CD14-positive monocyte (primary cell): ENCODE measurements at regions not wholly inside any gene's neighbourhood (a gene's known extent, or its start where the extent isn't known, plus 50 kb on each side); places are given as distances from the start of the nearest gene placed in this dataset.

Experiments
- DNase-seq, 3 donors: peaks; one replicate each; pipeline ENCODE4 v3.0.0-alpha.2; 2011 to 2022
- H2AFZ ChIP-seq: 2 replicates; pipeline ENCODE4 v1.6.0; 2012; ENCODE audit warnings: mild to moderate bottlenecking, low read depth, low read length, inconsistent platforms; ENCODE audit not compliant: insufficient read depth, poor library complexity, severe bottlenecking
- H3K27ac ChIP-seq, 2 donors: 1 replicate in 1 of 2; 2 replicates in 1 of 2; pipeline ENCODE4 v1.5.1; 2012 to 2013; ENCODE audit warnings: low read length in 2 of 2, control low read depth in 1 of 2, inconsistent platforms in 1 of 2, low read depth in 1 of 2, mild to moderate bottlenecking in 1 of 2
- H3K27me3 ChIP-seq, 2 donors: one replicate each; pipeline versions ENCODE4 v1.6.0 to v1.6.1; 2011 to 2013; ENCODE audit warnings: low read length in 2 of 2; ENCODE audit not compliant: control insufficient read depth in 2 of 2, insufficient read depth in 2 of 2
- H3K36me3 ChIP-seq, 2 donors: replicated peaks in 1 of 2; 1 replicate in 1 of 2; 2 replicates in 1 of 2; pipeline versions ENCODE4 v1.5.1 to v1.6.1; 2012 to 2013; ENCODE audit warnings: low read length in 2 of 2, control low read depth in 1 of 2, inconsistent platforms in 1 of 2, mild to moderate bottlenecking in 1 of 2; ENCODE audit not compliant: insufficient read depth in 2 of 2, control insufficient read depth in 1 of 2
- H3K4me1 ChIP-seq, 2 donors: 1 replicate in 1 of 2; 2 replicates in 1 of 2; pipeline versions ENCODE4 v1.5.1 to v1.6.1; 2012 to 2013; ENCODE audit warnings: low read length in 2 of 2, control low read depth in 1 of 2, inconsistent platforms in 1 of 2, mild to moderate bottlenecking in 1 of 2, moderate library complexity in 1 of 2; ENCODE audit not compliant: insufficient read depth in 2 of 2, control insufficient read depth in 1 of 2
- H3K4me2 ChIP-seq: replicated peaks from 2 replicates; pipeline ENCODE3; 2012; ENCODE audit warnings: low read length, moderate library complexity, mild to moderate bottlenecking; ENCODE audit not compliant: poor library complexity, severe bottlenecking; ENCODE audit errors: extremely low read depth
- H3K4me3 ChIP-seq, 3 experiments: fragments of 200-600 bp in 1 of 3; sonication (generic) in 1 of 3; replicated peaks in 1 of 3; 1 replicate in 2 of 3; 2 replicates in 1 of 3; pipeline ENCODE4 v1.5.1; 2011 to 2013; ENCODE audit warnings: low read length in 3 of 3, mild to moderate bottlenecking in 3 of 3, control low read depth in 2 of 3, low read depth in 2 of 3, inconsistent platforms in 1 of 3, moderate library complexity in 1 of 3
- H3K79me2 ChIP-seq: 2 replicates; pipeline ENCODE4 v1.6.0; 2012; ENCODE audit warnings: mild to moderate bottlenecking, control low read depth, inconsistent platforms, low read length, moderate library complexity; ENCODE audit not compliant: insufficient read depth
- H3K9ac ChIP-seq: 2 replicates; pipeline ENCODE4 v1.6.0; 2017; ENCODE audit warnings: low read length, mild to moderate bottlenecking; ENCODE audit not compliant: insufficient read depth, poor library complexity, severe bottlenecking
- H3K9me3 ChIP-seq, 2 donors: replicated peaks in 1 of 2; 1 replicate in 1 of 2; 2 replicates in 1 of 2; pipeline versions ENCODE4 v1.5.1 to v1.6.1; 2012 to 2013; ENCODE audit warnings: low read length in 2 of 2, control low read depth in 1 of 2; ENCODE audit not compliant: control insufficient read depth in 1 of 2, insufficient read depth in 1 of 2
- H4K20me1 ChIP-seq: 2 replicates; pipeline ENCODE4 v1.6.0; 2012; ENCODE audit warnings: mild to moderate bottlenecking, low read length, control low read depth, moderate library complexity; ENCODE audit not compliant: insufficient read depth
- H3K27ac Mint-ChIP-seq, 7 donors: one replicate each; pipeline ENCODE4 v1.8.0; 2020; ENCODE audit warnings: mild to moderate bottlenecking in 7 of 7, mixed read lengths in 7 of 7, moderate library complexity in 6 of 7, inconsistent platforms in 2 of 7
- H3K27me3 Mint-ChIP-seq, 3 donors: one replicate each; pipeline ENCODE4 v1.8.0; 2021 to 2022; ENCODE audit warnings: low read depth in 3 of 3, mild to moderate bottlenecking in 3 of 3, mixed read lengths in 3 of 3, moderate library complexity in 3 of 3, inconsistent platforms in 1 of 3
- H3K36me3 Mint-ChIP-seq, 2 donors: one replicate each; pipeline ENCODE4 v1.8.0; 2020; ENCODE audit warnings: mixed read lengths in 2 of 2, inconsistent platforms in 1 of 2, mild to moderate bottlenecking in 1 of 2
- H3K4me1 Mint-ChIP-seq: one replicate; pipeline ENCODE4 v1.8.0; 2020; ENCODE audit warnings: mild to moderate bottlenecking, mixed read lengths
- H3K4me3 Mint-ChIP-seq, 2 donors: one replicate each; pipeline ENCODE4 v1.8.0; 2020; ENCODE audit warnings: mild to moderate bottlenecking in 2 of 2, mixed read lengths in 2 of 2, moderate library complexity in 1 of 2
- H3K9me3 Mint-ChIP-seq, 7 donors: one replicate each; pipeline ENCODE4 v1.8.0; 2020 to 2022; ENCODE audit warnings: mixed read lengths in 7 of 7, mild to moderate bottlenecking in 6 of 7, moderate library complexity in 6 of 7, inconsistent platforms in 2 of 7
- CTCF ChIP-seq: fragments of 200-600 bp; IDR thresholded peaks from one replicate; pipeline ENCODE4 v1.8.0; 2022; ENCODE audit warnings: antibody characterized with exemption, mild to moderate bottlenecking
- WGBS: methylation state at CpG from one replicate; pipeline ENCODE4 v1.1.5; 2013; ENCODE audit warnings: missing lambda C conversion rate; ENCODE audit not compliant: insufficient coverage; 5-methylcytosine and 5-hydroxymethylcytosine counted together
- intact Hi-C, 2 donors: fragments of 100-400 bp; cut with micrococcal nuclease; formaldehyde crosslinking; loops; one replicate each; pipeline versions ENCODE4 v1.15.0 to v1.15.1; 2023

GRCh38 chr17:70699408-70699807 is 530.1 kb downstream of the KCNJ2 start:
- no peak overlapping the region for H3K4me3 Mint-ChIP-seq

GRCh38 chr17:70702683-70703255 is 533.4 kb downstream of the KCNJ2 start:
- Histone ChIP-seq H3K9ac (no peak overlapping the region), H2AFZ (no peak overlapping the region), H3K4me3 (no peak overlapping the region), H4K20me1 (no peaks in the 10 kb centered on the region), H3K27ac (no peak overlapping the region), H3K9me3 (peaks cover 11 to 12% of the 10 kb centered on the region in 2 donors), H3K27me3 (no peaks in the 10 kb centered on the region), H3K4me1 (no peaks in the 10 kb centered on the region), H3K4me2 (no peak overlapping the region), H3K79me2 (no peaks in the 10 kb centered on the region), H3K36me3 (no peaks in the 10 kb centered on the region)
- Mint-ChIP-seq H3K36me3 (no peaks in the 10 kb centered on the region), H3K27me3 (peaks cover 0 to 1% (median 1%) of the 10 kb centered on the region in 3 donors), H3K4me3 (no peak overlapping the region), H3K4me1 (no peaks in the 10 kb centered on the region), H3K27ac (no peak overlapping the region), H3K9me3 (peaks cover 3 to 19% (median 11%) of the 10 kb centered on the region in 7 donors)
- WGBS, result no CpG with 5 or more reads among the region's 3 CpGs
- intact Hi-C loops, result no loop called here
- DNase-seq, result no peak
- TF ChIP-seq CTCF, result no peak

More at GRCh38 chr17:70699408-70699807, 530.1 kb downstream of the KCNJ2 start:
- H3K27ac Mint-ChIP-seq, result no peak overlapping the region
- Histone ChIP-seq H3K36me3 (no peaks in the 10 kb centered on the region), H3K27me3 (no peaks in the 10 kb centered on the region), H3K4me2 (no peak overlapping the region), H2AFZ (no peak overlapping the region), H3K79me2 (no peaks in the 10 kb centered on the region), H3K4me1 (no peaks in the 10 kb centered on the region), H3K9me3 (peaks cover 8 to 9% of the 10 kb centered on the region in 2 donors), H3K27ac (no peak overlapping the region), H4K20me1 (no peaks in the 10 kb centered on the region), H3K9ac (no peak overlapping the region), H3K4me3 (no peak overlapping the region)
- peaks cover 0 to 1% (median 0%) of the 10 kb centered on the region in 3 donors for H3K27me3 Mint-ChIP-seq
- no peaks in the 10 kb centered on the region for H3K36me3 Mint-ChIP-seq
- TF ChIP-seq CTCF, result no peak
- no CpG with 5 or more reads among the region's 2 CpGs for WGBS
- H3K4me1 Mint-ChIP-seq, result no peaks in the 10 kb centered on the region
- H3K9me3 Mint-ChIP-seq, result peaks cover 3 to 13% (median 8%) of the 10 kb centered on the region in 7 donors
- intact Hi-C loops, result no loop called here
- no peak for DNase-seq
